Islet of Langerhans (tissue), 1 donor: ENCODE measurements at regions not wholly inside any gene's neighbourhood (a gene's known extent, or its start where the extent isn't known, plus 50 kb on each side); places are given as distances from the start of the nearest gene placed in this dataset.

Experiments
- FAIRE-seq: peaks from one replicate; lab custom pipeline; 2011; peaks lifted over from hg19 to GRCh38; lab: Jason Lieb, UNC

DNA sequence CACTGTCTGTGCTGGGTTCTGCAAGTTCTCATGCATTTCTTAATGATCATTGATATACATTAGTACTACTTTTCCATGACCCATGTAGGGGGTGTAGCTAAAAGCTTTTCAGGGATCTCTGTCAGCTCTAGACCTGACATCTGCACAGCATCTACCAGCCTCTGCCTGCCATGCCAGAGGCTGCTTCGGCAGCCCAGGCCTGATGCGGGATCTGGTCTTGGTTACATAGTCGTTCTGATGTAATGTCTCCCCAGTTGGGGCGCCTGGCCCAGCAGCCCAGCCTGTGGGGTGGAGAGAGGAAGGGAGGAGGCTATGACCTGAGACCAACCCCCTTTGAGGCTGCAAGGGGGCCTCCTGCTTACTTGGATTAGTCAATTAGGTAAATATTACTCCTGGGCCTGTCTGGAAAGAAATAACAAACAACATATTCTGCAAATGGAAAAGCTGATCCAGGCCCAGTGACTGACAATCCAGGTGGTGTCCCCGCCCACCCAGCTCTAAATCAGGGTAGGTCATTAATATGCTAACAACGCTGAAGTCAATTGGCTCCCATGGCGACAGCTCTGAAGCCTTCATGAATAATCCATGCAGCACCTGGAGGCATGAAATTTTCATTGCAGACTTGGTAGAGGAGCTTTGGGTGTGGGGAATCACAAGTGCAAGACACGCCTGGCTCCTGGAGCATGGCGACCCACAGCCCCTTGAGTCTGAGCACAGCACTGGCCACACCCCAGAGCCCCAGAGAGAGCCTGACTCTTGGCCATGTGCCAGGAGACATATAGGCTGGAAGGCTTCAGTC lies 575.3 kb downstream of the CMPK2 start:
- FAIRE-seq, result no peak

DNA sequence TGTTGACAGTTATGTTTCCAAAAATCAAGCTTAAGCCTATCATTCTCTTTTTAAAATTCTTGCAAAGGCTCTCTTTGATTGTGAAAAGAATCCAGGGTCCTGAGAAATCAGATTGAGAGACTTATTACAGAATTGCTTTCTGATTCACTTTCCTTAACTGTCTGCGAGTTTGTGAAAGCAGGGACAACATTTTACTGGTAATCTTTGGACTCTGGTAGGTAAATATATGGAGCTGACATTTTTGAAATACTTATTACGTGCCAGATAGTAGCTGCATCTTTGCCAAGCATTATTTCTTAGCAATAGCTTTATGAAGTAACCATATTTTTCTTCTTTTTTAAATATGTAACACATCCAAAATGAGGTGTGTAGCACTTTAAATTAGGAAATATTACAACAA lies 570.9 kb downstream of the CMPK2 start:
- FAIRE-seq, result no peak

DNA sequence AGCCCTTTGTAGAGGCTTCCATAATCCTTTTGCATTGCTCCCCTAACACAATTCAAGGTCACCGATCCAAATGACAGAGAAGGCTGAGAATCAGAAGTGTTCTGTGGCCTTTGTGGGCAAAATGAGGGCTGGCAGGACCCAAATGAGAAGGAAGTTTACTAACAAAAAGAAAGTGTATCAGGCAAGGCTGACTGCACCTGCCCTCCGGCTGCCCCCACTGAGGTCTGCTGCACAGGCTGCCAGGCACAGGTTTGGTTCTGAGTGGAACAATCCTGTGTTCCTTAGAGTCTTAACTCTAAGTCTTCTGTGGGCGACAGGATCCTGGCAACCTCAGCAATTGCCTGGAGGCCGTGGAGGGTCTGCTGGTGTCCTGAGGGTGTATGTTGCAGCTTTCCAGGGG lies 568.5 kb downstream of the CMPK2 start:
- FAIRE-seq, result no peak

DNA sequence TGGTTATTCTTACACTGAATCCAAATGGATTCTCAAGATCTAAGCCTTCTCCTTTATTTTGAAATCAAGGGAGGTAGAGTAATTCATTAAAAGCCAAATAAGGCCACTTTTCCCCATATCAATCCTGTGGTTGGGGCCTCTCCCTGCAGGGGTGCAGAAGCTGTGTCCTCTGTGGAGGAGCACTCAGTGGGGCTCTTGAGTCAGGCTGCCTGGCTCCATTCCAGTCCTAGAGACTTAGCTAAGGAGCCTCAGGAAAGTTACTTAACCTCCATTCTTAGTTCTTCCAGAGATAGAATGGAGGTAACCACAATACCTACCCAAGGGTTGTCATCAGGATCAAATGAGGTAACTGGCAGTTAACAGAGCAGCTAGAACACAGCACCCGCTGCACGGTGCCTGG lies 564.3 kb downstream of the CMPK2 start:
- no peak for FAIRE-seq

DNA sequence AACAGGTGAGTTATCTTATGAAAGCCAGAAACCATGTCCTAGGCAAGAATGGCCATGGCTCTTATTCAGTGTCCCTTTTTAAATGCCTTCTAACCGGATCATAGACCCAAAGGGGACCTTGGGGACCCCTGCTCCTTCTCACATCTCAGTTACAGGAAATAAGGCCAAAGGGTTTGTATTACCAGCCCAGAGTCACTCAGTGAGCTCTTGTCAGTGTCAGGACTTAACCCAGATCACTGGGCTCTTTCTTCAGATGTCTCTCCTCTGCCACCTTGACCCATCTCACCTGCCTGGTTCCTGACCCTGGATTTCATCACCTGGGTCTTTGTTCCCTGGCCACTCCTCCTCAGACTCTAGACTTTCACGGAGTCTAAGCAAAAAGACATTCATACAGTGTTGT lies 556.7 kb downstream of the CMPK2 start:
- no peak for FAIRE-seq

DNA sequence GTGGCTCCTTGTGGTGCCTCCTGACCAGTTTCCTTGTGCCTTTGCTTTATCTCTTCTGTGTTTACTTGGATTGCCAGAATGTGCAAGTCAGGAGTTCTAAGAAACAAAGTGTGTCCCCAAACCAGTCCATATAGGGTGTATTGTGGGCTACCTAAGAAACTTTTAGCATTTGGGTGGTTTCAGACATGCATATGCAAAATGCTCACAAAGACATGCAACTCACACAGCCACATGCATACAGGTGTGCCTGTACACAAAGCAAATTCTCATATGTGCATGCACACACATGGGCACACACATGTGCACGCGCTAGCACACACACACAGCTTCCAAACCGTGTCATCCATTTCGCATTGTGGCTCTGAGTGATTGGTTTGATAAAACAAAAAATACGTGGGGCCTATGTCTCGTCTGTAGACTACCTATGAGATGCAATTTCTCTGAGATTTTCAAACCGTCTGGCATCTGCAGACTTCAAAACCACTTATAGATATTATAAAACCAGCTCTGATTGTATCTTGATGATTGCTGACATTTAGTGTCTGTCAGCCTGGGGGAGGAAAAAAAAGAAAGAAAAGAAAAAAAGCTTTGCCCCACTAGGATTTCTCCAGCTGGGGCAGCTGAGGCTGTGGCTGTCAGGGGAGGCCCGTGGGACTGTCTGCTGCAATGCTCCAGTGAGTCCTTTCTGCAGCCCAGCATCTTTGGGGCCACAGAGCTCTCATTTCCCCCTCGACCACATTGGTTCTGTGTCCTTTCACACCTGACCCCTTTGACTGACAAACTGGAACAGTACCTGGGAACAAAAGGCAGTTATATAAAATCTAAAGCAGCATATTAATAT lies 556.1 kb downstream of the CMPK2 start:
- no peak for FAIRE-seq

DNA sequence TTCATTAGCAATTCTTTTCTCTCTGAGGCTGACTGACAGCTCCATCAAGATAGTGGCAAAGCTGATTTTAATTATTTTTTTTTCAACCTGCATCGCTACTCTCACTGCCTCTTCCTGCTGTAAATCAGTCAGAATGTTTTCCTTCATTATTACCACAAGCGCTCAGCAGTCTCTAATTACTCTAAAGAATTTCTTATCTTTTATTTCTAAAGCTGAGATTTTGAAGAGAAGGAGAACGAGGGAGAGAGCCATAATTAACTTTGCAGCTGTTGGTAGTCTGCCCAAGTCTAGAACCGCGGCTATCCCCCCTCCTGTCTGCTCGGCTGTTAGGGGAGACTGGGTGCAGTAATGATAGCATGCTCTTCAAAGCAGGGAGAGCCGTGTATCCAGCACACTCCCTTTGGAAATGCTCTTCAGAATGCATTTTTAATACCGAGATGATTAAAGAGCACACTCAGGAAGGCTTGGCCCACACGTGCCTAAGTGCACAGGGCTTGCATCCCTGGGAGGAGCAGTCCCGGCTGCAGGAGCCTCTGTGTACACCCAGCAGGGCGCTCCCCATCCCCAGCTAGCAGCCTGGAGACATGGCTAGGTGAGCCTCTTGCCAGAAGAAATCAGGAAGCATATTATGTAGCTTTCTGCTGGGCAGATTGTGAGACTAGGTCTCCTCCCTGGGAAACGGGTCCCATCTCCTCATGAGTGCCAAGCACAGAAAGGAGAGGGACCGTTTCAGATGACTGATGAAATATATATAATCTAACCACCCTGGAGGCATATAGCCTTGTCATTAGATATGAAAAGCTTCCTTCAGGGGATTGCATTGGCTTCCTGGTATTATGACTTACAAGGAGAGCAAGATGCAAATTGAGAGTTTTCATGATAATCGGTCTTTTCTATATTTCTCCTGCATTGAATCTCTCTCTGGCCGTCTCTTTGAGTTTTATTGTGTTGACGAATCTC lies 555.2 kb downstream of the CMPK2 start:
- no peak for FAIRE-seq

DNA sequence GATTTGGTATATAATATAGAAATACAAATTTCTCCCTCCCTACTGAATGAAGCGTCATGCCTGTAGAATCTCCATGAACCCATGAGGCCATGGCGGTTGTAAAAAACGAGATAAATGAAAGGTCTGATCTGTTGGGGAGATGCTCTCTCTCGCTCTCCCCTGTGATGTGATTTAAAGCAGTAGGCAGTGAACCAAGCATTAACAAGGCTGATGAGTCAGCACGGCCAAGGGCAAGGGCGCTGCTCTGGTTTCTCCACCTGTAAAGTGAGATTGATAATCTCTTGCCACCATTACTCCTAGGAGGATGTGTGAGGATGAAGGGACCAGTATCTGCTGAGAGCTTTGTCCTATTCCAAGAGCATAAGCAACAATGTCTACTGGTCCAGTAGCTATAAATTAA lies 553.3 kb downstream of the CMPK2 start:
- FAIRE-seq, result no peak

DNA sequence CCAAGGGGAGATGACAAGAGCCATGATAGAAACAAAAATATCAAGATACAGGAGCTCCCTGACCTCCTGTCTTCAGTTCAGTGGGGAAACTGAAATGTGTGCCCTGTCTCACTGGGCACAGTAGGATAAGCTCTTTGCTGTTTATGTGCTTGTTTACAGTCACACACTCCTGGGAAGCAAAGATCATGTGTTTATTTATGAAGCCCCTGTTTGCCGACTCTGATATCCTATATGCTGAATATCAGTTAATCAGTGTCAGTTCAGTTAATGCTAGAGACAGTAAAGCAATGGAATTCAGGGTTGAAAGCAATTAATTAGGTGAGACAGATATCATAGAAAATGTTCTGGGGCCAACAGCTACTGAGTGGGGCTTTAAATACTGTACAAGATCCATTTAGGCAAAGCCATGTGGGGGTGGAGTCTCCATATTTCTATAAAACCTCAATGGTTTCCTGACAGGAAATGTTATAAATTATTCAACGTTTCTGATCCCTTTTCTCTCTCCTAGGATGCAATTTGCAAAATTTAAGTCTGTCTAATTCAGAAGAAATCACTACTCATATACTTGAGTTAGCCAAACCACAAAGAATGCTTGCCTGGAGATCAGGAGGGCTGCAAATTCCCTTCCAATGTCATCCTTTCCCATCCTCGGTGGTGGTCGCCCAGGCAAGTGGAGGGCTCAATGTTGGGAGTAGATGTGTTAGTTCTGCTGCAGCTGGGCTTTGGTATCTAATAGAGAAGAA lies 551.3 kb downstream of the CMPK2 start:
- no peak for FAIRE-seq

DNA sequence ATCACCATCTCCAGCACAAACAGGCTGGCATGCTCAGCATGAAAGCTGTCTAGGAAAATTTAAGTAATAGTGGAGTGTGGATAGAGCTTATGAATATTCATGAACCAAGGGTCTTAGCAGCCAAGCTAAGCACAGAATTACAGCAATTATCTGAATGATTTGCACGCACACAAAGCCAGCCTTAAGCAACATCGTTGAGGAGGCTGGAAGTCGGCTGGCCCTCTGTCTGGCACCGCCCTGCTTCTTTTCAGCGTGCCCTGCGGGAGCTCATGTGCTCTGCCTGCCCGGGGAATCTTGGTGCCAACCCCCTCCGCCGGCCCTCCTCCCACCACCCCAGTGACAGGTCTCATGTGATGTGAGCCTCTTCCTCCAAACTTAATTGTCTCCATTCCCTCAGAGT lies 540.1 kb downstream of the CMPK2 start:
- no peak for FAIRE-seq

DNA sequence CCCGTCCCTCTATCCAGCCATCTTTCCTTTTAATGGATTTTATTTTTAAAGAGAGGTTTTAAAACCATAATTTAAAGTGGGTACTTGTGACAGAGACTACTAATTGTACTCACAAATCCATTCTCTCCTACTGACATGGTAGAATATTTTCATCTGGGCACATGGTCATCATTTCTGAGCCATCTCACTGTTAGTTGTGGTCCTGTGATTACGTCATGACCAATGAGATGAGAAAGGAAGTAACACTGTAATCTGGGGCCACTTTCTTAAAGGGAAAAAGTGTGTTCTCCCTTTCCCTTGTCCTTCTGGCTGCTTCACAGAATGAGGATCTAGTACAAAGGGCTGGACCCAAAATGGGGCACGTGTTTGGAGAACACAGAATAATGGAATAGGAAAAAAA lies 538.7 kb downstream of the CMPK2 start:
- no peak for FAIRE-seq

DNA sequence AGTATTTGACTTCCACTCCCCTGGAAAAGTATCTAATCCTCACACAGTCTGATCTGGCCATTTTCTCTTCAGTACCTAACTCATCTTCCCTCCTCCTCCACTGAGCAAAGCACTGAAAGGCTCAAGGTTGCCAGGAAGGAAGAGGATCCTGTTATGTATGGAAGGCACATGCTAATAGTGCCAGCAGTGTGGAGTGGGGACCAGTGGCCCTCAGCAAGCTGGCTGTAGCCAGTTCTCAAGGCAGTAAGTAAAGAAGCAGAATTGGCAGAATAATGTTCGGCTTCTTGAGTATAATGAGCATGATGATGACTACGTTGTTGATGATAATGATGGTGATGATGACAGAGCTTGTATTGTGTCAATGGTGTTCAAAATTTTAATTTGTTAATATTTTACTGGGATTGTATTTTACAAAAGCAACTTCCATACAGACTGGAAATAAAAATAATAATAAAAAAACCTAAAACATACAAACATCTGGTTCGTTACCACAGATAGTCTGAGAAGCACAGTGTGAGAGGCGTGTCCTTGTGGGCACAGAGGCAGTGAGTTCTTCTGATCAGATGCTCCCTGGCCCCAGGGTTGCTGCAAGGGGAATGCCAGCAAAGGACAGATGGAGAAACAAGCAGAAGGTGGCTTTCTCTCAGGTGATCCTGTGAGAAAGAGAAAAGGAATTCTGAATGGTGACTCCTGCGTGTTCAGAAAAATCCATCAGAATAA lies 528.8 kb downstream of the CMPK2 start:
- no peak for FAIRE-seq

DNA sequence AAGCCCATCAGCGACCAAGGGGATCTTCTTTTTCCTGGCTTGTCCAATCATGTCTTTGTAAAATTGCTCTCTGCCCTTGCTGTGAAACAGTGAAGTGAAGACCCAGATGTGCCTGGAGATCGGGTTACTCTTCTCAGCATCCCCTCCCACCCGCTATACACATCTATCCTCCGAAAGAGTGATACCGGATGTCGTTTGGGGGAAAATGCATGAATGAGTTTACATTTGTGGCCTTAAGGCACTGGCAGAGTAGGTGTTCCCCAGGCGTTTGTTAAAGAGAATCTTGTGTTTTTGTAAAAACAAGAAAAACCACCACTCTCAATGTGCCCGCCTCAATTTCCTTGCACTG lies 528.3 kb downstream of the CMPK2 start:
- no peak for FAIRE-seq

DNA sequence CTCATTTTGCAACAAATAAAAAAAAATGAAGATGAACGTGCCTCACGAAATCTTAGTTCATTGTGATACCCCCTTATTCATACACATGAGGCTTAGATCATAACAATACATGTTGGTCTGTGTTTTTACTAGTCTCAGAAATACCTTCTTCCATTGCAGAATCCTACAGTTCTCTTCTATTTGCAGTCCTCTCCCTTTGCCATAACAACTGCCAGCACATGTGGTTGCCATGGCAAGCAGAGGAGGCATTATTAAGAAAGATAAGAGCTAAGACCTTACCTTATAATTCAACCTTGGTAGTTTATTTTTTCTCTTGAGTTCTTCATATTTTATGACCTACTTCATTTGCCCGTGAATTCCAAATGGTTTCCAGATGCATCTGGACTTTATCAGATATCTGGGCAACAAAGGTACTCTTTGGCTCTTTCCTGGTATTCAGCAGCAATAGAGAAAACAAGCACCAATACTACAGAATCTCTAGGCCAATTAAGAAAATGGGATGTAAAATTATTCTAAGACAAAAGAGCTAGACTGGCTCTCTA lies 524.0 kb downstream of the CMPK2 start:
- FAIRE-seq, result no peak

DNA sequence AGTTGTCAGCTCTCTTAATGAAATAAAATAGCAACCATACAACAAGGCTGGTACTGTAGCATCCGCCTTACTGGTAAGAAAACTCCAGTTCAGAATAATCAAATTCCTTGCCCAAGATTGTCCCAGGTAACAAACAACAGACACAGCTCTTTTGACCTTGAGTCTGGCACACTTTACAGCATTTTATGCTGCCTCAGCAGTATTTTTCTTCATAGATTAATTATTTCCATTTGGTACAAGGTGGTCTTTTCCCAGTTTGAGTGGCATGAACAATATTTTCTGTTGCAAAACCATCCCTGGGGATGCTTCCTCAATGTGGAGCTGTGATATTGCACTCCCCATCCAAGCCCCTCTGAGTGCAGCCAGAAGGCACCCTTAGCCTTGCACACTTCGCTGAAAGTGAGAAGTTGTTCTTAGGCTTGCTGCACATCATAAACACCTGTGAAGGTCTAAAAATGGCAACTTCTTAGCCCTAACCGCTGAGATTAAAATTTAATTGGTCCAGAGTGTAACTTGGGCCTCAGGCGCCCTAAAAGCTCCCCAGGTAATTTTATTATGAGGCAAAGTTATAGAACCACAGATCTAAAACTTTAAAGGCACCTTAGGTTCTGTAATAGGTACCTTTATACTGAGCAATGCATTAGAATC lies 523.3 kb downstream of the CMPK2 start:
- no peak for FAIRE-seq

DNA sequence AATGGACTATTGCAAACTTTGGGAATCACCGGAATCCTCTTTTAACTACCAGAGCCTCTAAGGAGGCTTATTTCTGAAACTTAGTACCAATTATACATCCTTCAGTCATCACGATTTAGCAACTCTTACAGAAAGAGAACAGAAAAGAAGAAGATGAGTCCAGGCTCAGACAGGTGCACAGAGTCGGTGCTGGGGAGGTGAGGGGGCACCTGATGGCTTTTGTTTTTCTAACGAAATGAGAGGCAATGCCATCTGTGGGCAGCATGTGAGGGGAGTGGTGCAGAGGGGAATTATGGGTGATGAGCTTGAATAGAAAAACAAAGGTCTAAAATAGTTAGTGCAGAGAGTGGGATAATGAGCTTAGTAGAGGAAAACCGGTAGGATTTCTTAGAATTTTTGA lies 522.6 kb downstream of the CMPK2 start:
- no peak for FAIRE-seq

DNA sequence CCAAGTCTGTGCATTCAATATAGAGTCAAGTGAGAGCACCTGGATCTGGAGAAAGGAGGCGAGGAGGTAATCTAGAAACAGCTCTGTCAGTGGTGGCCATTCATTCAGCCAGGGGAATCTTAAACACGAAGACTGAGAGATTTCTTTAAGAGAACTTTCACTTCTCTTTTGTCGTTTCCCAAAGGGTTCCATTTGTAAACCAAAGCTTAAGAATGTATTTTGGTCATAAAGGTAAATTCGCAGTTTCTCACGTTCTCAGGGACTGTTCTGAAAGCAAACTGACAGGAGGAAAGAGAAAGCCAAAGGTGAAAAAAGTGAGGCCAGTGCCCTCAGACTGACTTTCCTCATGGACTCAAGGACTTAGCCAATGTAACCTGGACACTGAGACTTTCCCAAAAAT lies 513.5 kb downstream of the CMPK2 start:
- no peak for FAIRE-seq

DNA sequence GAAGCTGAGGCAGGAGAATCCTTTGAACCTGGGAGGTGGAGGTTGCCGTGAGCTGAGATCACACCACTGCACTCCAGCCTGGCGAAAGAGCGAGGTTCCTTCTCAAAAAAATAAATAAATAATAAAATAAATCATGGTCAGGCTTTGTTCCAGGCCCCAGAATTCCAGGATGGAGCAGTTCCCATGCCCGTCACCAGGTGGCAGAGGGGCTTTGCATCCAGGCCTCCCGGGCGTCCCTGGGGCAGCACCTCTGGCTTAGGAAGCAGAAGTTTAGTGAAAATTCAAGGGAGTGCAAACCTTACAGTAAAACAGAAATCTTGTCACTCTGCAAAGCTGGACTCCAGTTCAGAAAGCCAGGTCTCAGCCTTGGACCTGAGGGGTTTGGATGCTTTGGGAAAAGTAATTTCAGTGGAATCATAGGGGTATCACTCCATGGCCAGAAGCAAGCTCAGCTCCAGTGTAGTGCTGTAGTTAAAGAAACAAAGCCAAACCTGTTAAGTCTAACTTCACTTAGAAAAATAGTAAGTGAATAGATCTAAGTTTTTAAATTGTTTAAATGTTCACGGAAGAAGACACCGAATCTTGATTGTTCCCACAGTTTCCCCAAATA lies 512.7 kb downstream of the CMPK2 start:
- no peak for FAIRE-seq

DNA sequence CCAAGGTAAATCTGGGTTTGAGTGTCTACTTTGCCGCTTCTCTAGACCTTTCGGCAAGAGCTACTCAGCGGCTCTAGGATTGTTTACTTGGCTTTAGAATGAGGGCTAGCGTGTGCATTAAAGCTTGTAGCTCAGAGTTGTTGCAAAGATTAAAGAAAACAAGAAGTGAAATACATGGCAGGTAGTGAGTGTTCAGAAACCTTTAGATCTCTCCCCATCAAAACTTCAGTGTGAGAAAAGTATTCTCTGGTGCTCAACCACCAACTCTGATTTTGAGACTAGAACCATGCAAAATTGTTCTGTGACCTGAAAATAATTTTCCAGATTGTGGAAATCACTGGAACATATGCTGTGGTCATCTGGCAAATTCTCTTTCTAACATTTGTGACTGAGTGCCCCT lies 512.0 kb downstream of the CMPK2 start:
- no peak for FAIRE-seq

DNA sequence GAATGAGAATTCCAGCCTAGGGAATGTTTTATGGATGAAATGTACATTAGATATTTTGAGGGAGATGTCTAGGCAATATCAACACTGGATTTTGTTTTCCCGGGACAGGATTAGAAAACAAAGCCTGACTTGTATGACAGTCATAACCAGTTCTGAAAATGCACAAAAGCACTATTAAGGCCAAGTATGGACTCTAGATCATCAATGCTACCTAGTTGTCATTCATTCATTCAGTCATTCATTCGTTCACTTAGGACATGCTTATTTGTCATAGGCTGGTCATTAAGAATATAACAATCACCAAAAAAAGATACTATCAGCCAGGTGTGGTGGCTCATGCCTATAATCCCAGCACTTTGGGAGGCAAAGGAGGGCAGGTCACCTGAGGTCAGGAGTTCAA lies 511.2 kb downstream of the CMPK2 start:
- FAIRE-seq, result no peak
